ENCODE measurements at regions not wholly inside any gene's neighbourhood (a gene's known extent, or its start where the extent isn't known, plus 50 kb on each side); places are given as distances from the start of the nearest gene placed in this dataset.

GRCh38 chr15:70501849-70502248 lies 261.5 kb downstream of the UACA start:
- 95 to 96% methylated on average over 4 of the region's 4 CpGs for WGBS, 2 donors
- no peak overlapping the region for H3K4me3 ChIP-seq (ENCODE audit: low read depth, poor library complexity, severe bottlenecking)
- no peak for DNase-seq (ENCODE audit: low spot score in 2 of 2)
- no peak for TF ChIP-seq POLR2A (IDR thresholded peaks at IDR 0.05)
- TF ChIP-seq CTCF (IDR thresholded peaks at IDR 0.05) = no peak
- intact Hi-C loops (cut with DNase I; ENCODE audit: low total_unique reads) = no loop called here

- TF ChIP-seq POLR2A (IDR thresholded peaks at IDR 0.05) (no peak), CTCF (IDR thresholded peaks at IDR 0.05) (no peak)
- WGBS, 2 donors = 90% methylated on average over 8 of the region's 8 CpGs
- intact Hi-C loops (cut with DNase I; ENCODE audit: low total_unique reads) = no loop called here
- H3K4me3 ChIP-seq (ENCODE audit: low read depth, poor library complexity, severe bottlenecking) = no peak overlapping the region
- no peak for DNase-seq (ENCODE audit: low spot score in 2 of 2)
Observed at GRCh38 chr15:70501121-70501727, 262.1 kb downstream of the UACA start.

GRCh38 chr15:70499791-70500190 lies 263.6 kb downstream of the UACA start:
- 90 to 91% methylated on average over 4 of the region's 4 CpGs for WGBS, 2 donors
- TF ChIP-seq POLR2A (IDR thresholded peaks at IDR 0.05) (no peak), CTCF (IDR thresholded peaks at IDR 0.05) (no peak)
- no peak for DNase-seq (ENCODE audit: low spot score in 2 of 2)
- H3K4me3 ChIP-seq (ENCODE audit: low read depth, poor library complexity, severe bottlenecking) = no peak overlapping the region
- intact Hi-C loops (cut with DNase I; ENCODE audit: low total_unique reads) = no loop called here

- 77 to 87% methylated on average over 12 of the region's 12 CpGs for WGBS, 2 donors
- intact Hi-C loops (cut with DNase I; ENCODE audit: low total_unique reads) = no loop called here
- no peak overlapping the region for H3K4me3 ChIP-seq (ENCODE audit: low read depth, poor library complexity, severe bottlenecking)
- no peak for DNase-seq (ENCODE audit: low spot score in 2 of 2)
- no peak for TF ChIP-seq CTCF (IDR thresholded peaks at IDR 0.05)
- no peak for TF ChIP-seq POLR2A (IDR thresholded peaks at IDR 0.05)
Observed at GRCh38 chr15:70498096-70498626, 265.2 kb downstream of the UACA start.

- TF ChIP-seq POLR2A (IDR thresholded peaks at IDR 0.05) = no peak
- no peak for TF ChIP-seq CTCF (IDR thresholded peaks at IDR 0.05)
- WGBS, 2 donors = 77 to 82% methylated on average over 7 of the region's 7 CpGs
- no peak for DNase-seq (ENCODE audit: low spot score in 2 of 2)
- no peak overlapping the region for H3K4me3 ChIP-seq (ENCODE audit: low read depth, poor library complexity, severe bottlenecking)
- intact Hi-C loops (cut with DNase I; ENCODE audit: low total_unique reads) = no loop called here
Observed at GRCh38 chr15:70497661-70498060, 265.7 kb downstream of the UACA start.
